HepG2 (cell line): ENCODE measurements at regions not wholly inside any gene's neighbourhood (a gene's known extent, or its start where the extent isn't known, plus 50 kb on each side); places are given as distances from the start of the nearest gene placed in this dataset.

Experiments used
- ATAC-seq: fragments of 200-7000 bp; cut with Tn5 transposase; 3 replicates; pipeline ENCODE4 v1.9.1; 2020; ENCODE audit warnings: mild to moderate bottlenecking, moderate library complexity
- BruUV-seq: library from RNA; stranded (reverse); fragments of 400-500 nt; replicated peaks from 2 replicates; lab custom pipeline; 2021; lab: Mats Ljungman, UMichigan
- CTCF ChIA-PET: fragments of 300-600 bp; formaldehyde crosslinking; extraction: SDS; loops from one replicate; lab custom pipeline; 2021; ENCODE audit warnings: low total read pairs, inconsistent platforms, low intra/inter-chr PET ratio; lab: Yijun Ruan, JAX
- POLR2A ChIA-PET: fragments of 350-600 bp; sonication (Branson Sonifier 250); formaldehyde crosslinking; loops from one replicate; lab custom pipeline; 2020; ENCODE audit warnings: antibody characterized with exemption, inconsistent platforms; lab: Yijun Ruan, JAX
- DNase-seq: peaks from one replicate; pipeline ENCODE4 v3.0.0-alpha.2; 2015; ENCODE audit warnings: low spot score
- FAIRE-seq: peaks from 3 replicates; lab custom pipeline; 2011; peaks lifted over from hg19 to GRCh38; lab: Jason Lieb, UNC
- H2AFZ ChIP-seq: one replicate; pipeline ENCODE4 v1.6.1; 2011; ENCODE audit warnings: low read length, inconsistent platforms
- H3K27ac ChIP-seq: fragments of 300-600 bp; 3 replicates; pipeline ENCODE4 v1.8.0; 2011; ENCODE audit warnings: mixed run types, mild to moderate bottlenecking, mixed read lengths, low read length, inconsistent platforms; ENCODE audit not compliant: insufficient read depth; ENCODE audit errors: extremely low read length
- H3K27me3 ChIP-seq, 2 experiments: fragments of 200-600 bp in 1 of 2; 2 replicates in 1 of 2; 3 replicates in 1 of 2; pipeline versions ENCODE4 v1.6.0 to v1.8.0; 2011; ENCODE audit warnings: low read length in 2 of 2, mild to moderate bottlenecking in 2 of 2, moderate library complexity in 2 of 2, inconsistent platforms in 1 of 2; ENCODE audit not compliant: insufficient read depth in 2 of 2, control insufficient read depth in 1 of 2
- H3K36me3 ChIP-seq, 2 experiments: fragments of 200-600 bp in 1 of 2; replicated peaks in 1 of 2; 2 replicates in 1 of 2; 3 replicates in 1 of 2; pipeline versions ENCODE4 v1.5.1 to v1.8.0; 2011; ENCODE audit warnings: low read length in 2 of 2, inconsistent platforms in 1 of 2; ENCODE audit not compliant: insufficient read depth in 2 of 2, control insufficient read depth in 1 of 2
- H3K4me1 ChIP-seq: 2 replicates; pipeline ENCODE4 v1.5.1; 2012; ENCODE audit warnings: low read length, inconsistent platforms; ENCODE audit not compliant: insufficient read depth
- H3K4me2 ChIP-seq: 2 replicates; pipeline ENCODE4 v1.6.0; 2011; ENCODE audit warnings: low read depth, low read length, inconsistent platforms
- H3K4me3 ChIP-seq, 3 experiments: fragments of 200-600 bp in 1 of 3; sonication (generic), shearing (Covaris generic) in 1 of 3; replicated peaks in 1 of 3; 2 replicates each; pipeline ENCODE4 v1.5.1; 2011 to 2016; ENCODE audit warnings: low read length in 3 of 3, inconsistent platforms in 2 of 3, low read depth in 2 of 3, mild to moderate bottlenecking in 2 of 3, control low read depth in 1 of 3, mixed read lengths in 1 of 3; ENCODE audit not compliant: insufficient read depth in 1 of 3
- H3K79me2 ChIP-seq: one replicate; pipeline ENCODE4 v1.6.1; 2011; ENCODE audit warnings: low read length, inconsistent platforms; ENCODE audit not compliant: insufficient read depth
- H3K9ac ChIP-seq: 2 replicates; pipeline ENCODE4 v1.6.0; 2011; ENCODE audit warnings: mild to moderate bottlenecking, low read depth, low read length, inconsistent platforms; ENCODE audit not compliant: insufficient read depth
- H3K9me3 ChIP-seq: 2 replicates; pipeline ENCODE4 v1.5.1; 2012; ENCODE audit warnings: mild to moderate bottlenecking, low read length
- H4K20me1 ChIP-seq: 2 replicates; pipeline ENCODE4 v1.6.0; 2011; ENCODE audit warnings: inconsistent platforms, mild to moderate bottlenecking, low read length, moderate library complexity; ENCODE audit not compliant: insufficient read depth
- CREBL2 ChIP-seq: sonication (generic); formaldehyde crosslinking; IDR thresholded peaks from 2 replicates; pipeline ENCODE4 v1.8.1; 2023; ENCODE audit warnings: missing genetic modification reagents, mild to moderate bottlenecking, borderline replicate concordance
- CREM ChIP-seq, 2 experiments: sonication (generic) in 1 of 2; formaldehyde crosslinking in 1 of 2; IDR thresholded peaks; 2 replicates each; pipeline versions ENCODE4 v1.4.0 to v1.6.1; 2016 to 2020; ENCODE audit warnings: antibody characterized with exemption in 1 of 2, mild to moderate bottlenecking in 1 of 2, missing genetic modification reagents in 1 of 2
- CSRNP1 ChIP-seq: sonication (generic); formaldehyde crosslinking; IDR thresholded peaks from 2 replicates; pipeline ENCODE4 v1.8.1; 2023; ENCODE audit warnings: mild to moderate bottlenecking, missing genetic modification reagents
- MED13 ChIP-seq: sonication (generic); formaldehyde crosslinking; IDR thresholded peaks from 2 replicates; pipeline ENCODE4 v1.5.0; 2020; ENCODE audit warnings: missing genetic modification reagents
- NFKB2 ChIP-seq: sonication (generic); formaldehyde crosslinking; IDR thresholded peaks from 2 replicates; pipeline ENCODE4 v1.4.0; 2020; ENCODE audit warnings: missing genetic modification reagents, borderline replicate concordance
- PHB2 ChIP-seq: fragments of 450-650 bp; IDR thresholded peaks from 2 replicates; pipeline ENCODE4 v1.6.1; 2018; ENCODE audit not compliant: partially characterized antibody
- PHF21A ChIP-seq: sonication (generic); formaldehyde crosslinking; IDR thresholded peaks from 2 replicates; pipeline ENCODE4 v1.5.0; 2020; ENCODE audit warnings: mild to moderate bottlenecking, missing genetic modification reagents
- ZFP91 ChIP-seq: sonication (generic); formaldehyde crosslinking; IDR thresholded peaks from 2 replicates; pipeline ENCODE4 v1.9.0; 2022; ENCODE audit warnings: missing genetic modification reagents, mild to moderate bottlenecking, borderline replicate concordance
- ZNF333 ChIP-seq: sonication (generic); formaldehyde crosslinking; IDR thresholded peaks from 2 replicates; pipeline ENCODE4 v1.4.0; 2020; ENCODE audit warnings: mild to moderate bottlenecking, missing genetic modification reagents, borderline replicate concordance
- ZNF468 ChIP-seq: sonication (generic); formaldehyde crosslinking; IDR thresholded peaks from 2 replicates; pipeline ENCODE4 v1.8.0; 2022; ENCODE audit warnings: mild to moderate bottlenecking, moderate library complexity, missing genetic modification reagents
- ZSCAN12 ChIP-seq: sonication (generic); formaldehyde crosslinking; IDR thresholded peaks from 2 replicates; pipeline ENCODE4 v1.9.0; 2021; ENCODE audit warnings: mild to moderate bottlenecking, missing genetic modification reagents
- WGBS: methylation state at CpG from one replicate; pipeline ENCODE4 v1.1.6; 2017; ENCODE audit warnings: low lambda C conversion rate; 5-methylcytosine and 5-hydroxymethylcytosine counted together
- in situ Hi-C: cut with HindIII; loops from 2 replicates; pipeline ENCODE4 v1.10.0; 2017; ENCODE audit warnings: low pct_unique_long_range_greater_than_20kb; ENCODE audit not compliant: extremely low pct_ligation_motif_present
- intact Hi-C: fragments of 100-400 bp; cut with micrococcal nuclease; formaldehyde crosslinking; loops from one replicate; pipeline ENCODE4 v1.10.0; 2022; ENCODE audit not compliant: unreplicated experiment

- no peak for TF ChIP-seq PHB2
- no peak for TF ChIP-seq PHF21A
- TF ChIP-seq MED13: 0 out of 2 replicates have a peak, but pooled peaks have one; percentile 1
- TF ChIP-seq ZNF333 (CRISPR knock-in tag): 0 out of 2 replicates have a peak, but pooled peaks have one; percentile 17
- TF ChIP-seq ZSCAN12 (CRISPR knock-in tag): no peak
- under 1% methylated on average over 16 of the region's 21 CpGs for WGBS
- peak overlapping the region; percentile 82 for H3K4me2 ChIP-seq
- BruUV-seq: no TSS peak
- ATAC-seq (no peak), DNase-seq (no peak), FAIRE-seq (no peak)
- intact Hi-C loops: no loop called here
- H4K20me1 ChIP-seq: no peaks in the 10 kb centered on the region
- H3K36me3 ChIP-seq: no peaks in the 10 kb centered on the region
- no peak overlapping the region for H3K27ac ChIP-seq
- CTCF ChIA-PET: no interaction called here
- H3K27me3 ChIP-seq: no peaks in the 10 kb centered on the region; a peak in 1 of 5 replicates
- peak overlapping the region; percentile 44; the same call in 1 of the 2 replicates for H3K9ac ChIP-seq
- in situ Hi-C loops: no loop called here
- H3K4me1 ChIP-seq: peaks cover 16% of the 10 kb centered on the region
- H3K4me3 ChIP-seq: peak overlapping the region; percentile 40 to 95 (median 54)
- H2AFZ ChIP-seq: peak overlapping the region; percentile 39
- H3K9me3 ChIP-seq: no peaks in the 10 kb centered on the region
- POLR2A ChIA-PET: interaction anchor here (0.6 to 1.6 kb wide), 2 partner anchors 78 to 170 kb away, joined by 3 to 4 read pairs; partner anchors contain the start of gene ZNF644
- peaks cover 6% of the 10 kb centered on the region for H3K79me2 ChIP-seq
Measured at GRCh38 chr1:90851711-90852050, 134.6 kb upstream of the BARHL2 start.

GRCh38 chr1:90850898-90851710, 134.0 kb upstream of the BARHL2 start:
- H3K27ac ChIP-seq: peak overlapping the region; percentile 89
- H3K79me2 ChIP-seq: peaks cover 6% of the 10 kb centered on the region
- peak; percentile 96 for ATAC-seq
- H4K20me1 ChIP-seq: no peaks in the 10 kb centered on the region
- peak overlapping the region; percentile 82 for H3K9ac ChIP-seq
- no peak for FAIRE-seq
- no peaks in the 10 kb centered on the region for H3K36me3 ChIP-seq
- WGBS: 2% methylated on average over 11 of the region's 79 CpGs
- H3K4me3 ChIP-seq: peak overlapping the region; percentile 80 to 95 (median 86)
- ChIA-PET CTCF (no interaction called here), POLR2A (interaction anchor here (0.6 to 1.6 kb wide), 2 partner anchors 78 to 171 kb away, joined by 3 to 4 read pairs; partner anchors contain the start of gene ZNF644)
- H3K27me3 ChIP-seq: no peaks in the 10 kb centered on the region; a peak in 1 of 5 replicates
- intact Hi-C loops (no loop called here), in situ Hi-C loops (no loop called here)
- no peaks in the 10 kb centered on the region for H3K9me3 ChIP-seq
- peak overlapping the region; percentile 31 for H2AFZ ChIP-seq
- DNase-seq: peak; percentile 50
- H3K4me1 ChIP-seq: peaks cover 16% of the 10 kb centered on the region
- BruUV-seq: no TSS peak
- peak overlapping the region; percentile 89 for H3K4me2 ChIP-seq
- TF ChIP-seq CSRNP1 (no peak; the same call in 1 of the 2 replicates), CREM (IDR thresholded peaks at IDR 0.05) (0 out of 2 replicates have a peak, but pooled peaks have one; percentile 8), CREM (CRISPR knock-in tag; IDR thresholded peaks at IDR 0.05) (no peak), CREBL2 (CRISPR knock-in tag) (peak; percentile 61; the same call in 1 of the 2 replicates), NFKB2 (0 out of 2 replicates have a peak, but pooled peaks have one; percentile 69), ZFP91 (CRISPR knock-in tag) (peak; percentile 67; the same call in 1 of the 2 replicates), ZNF468 (CRISPR knock-in tag) (no peak)
